ENCODE measurements at regions not wholly inside any gene's neighbourhood (a gene's known extent, or its start where the extent isn't known, plus 50 kb on each side); places are given as distances from the start of the nearest gene placed in this dataset.
"Not testable (repeated sequence)": the region's sequence is repeated elsewhere in the genome, so short reads cannot be mapped to it uniquely, and the experiment has no call there.

GRCh38 chr12:97801471-97802059 is 339.0 kb downstream of the RMST start:
- no peak for DNase-seq

GRCh38 chr12:97805146-97805545 is 342.5 kb downstream of the RMST start:
- no peak for DNase-seq

- no peak for DNase-seq
Observed at GRCh38 chr12:97813301-97813700, 350.7 kb downstream of the RMST start.

- DNase-seq: no peak
Observed at GRCh38 chr12:97821806-97822205, 359.2 kb downstream of the RMST start.

GRCh38 chr12:97835541-97835940 is 372.9 kb downstream of the RMST start:
- no peak for DNase-seq

GRCh38 chr12:97837401-97837800 is 374.8 kb downstream of the RMST start:
- no peak for DNase-seq

- DNase-seq: no peak
Observed at GRCh38 chr12:97848051-97848450, 385.4 kb downstream of the RMST start.

GRCh38 chr12:97854477-97854876 is 391.9 kb downstream of the RMST start:
- DNase-seq: no peak

GRCh38 chr12:97862072-97862471 is 399.5 kb downstream of the RMST start:
- DNase-seq: no peak

- DNase-seq: no peak
Observed at GRCh38 chr12:97875064-97875463, 412.5 kb downstream of the RMST start.

- no peak for DNase-seq
Observed at GRCh38 chr12:97876780-97877179, 414.2 kb downstream of the RMST start.

GRCh38 chr12:97877404-97877803 is 414.8 kb downstream of the RMST start:
- no peak for DNase-seq

- DNase-seq: no peak
Observed at GRCh38 chr12:97886511-97887176, 424.0 kb downstream of the RMST start.

GRCh38 chr12:97897881-97898280 is 435.3 kb downstream of the RMST start:
- DNase-seq: not testable (repeated sequence)

- no peak for DNase-seq
Observed at GRCh38 chr12:97899529-97899928, 436.9 kb downstream of the RMST start.

GRCh38 chr12:97899956-97900355 is 437.4 kb downstream of the RMST start:
- no peak for DNase-seq

- DNase-seq: no peak
Observed at GRCh38 chr12:97903356-97903755, 440.8 kb downstream of the RMST start.

- no peak for DNase-seq
Observed at GRCh38 chr12:97907504-97907903, 444.9 kb downstream of the RMST start.

GRCh38 chr12:97910559-97910958 is 448.0 kb downstream of the RMST start:
- DNase-seq: no peak

GRCh38 chr12:97912943-97913342 is 450.3 kb downstream of the RMST start:
- DNase-seq: no peak

- DNase-seq: no peak
Observed at GRCh38 chr12:97921979-97922722, 459.5 kb downstream of the RMST start.

GRCh38 chr12:97923546-97923945 is 460.9 kb downstream of the RMST start:
- DNase-seq: no peak

GRCh38 chr12:97924122-97924521 is 461.5 kb downstream of the RMST start:
- no peak for DNase-seq

GRCh38 chr12:97927977-97928376 is 465.4 kb downstream of the RMST start:
- no peak for DNase-seq

Measured in T-helper 2 cell (primary cell).